H1 (cell line): ENCODE measurements at regions not wholly inside any gene's neighbourhood (a gene's known extent, or its start where the extent isn't known, plus 50 kb on each side); places are given as distances from the start of the nearest gene placed in this dataset.

Experiments used
- CTCF ChIA-PET: fragments of 300-600 bp; sonication (Branson Sonifier 250); formaldehyde crosslinking; loops from one replicate; lab custom pipeline; 2021; ENCODE audit not compliant: partially characterized antibody; lab: Charles Lee
- POLR2A ChIA-PET: fragments of 300-600 bp; sonication (Branson Sonifier 250); formaldehyde crosslinking; loops from one replicate; lab custom pipeline; 2021; ENCODE audit warnings: inconsistent platforms; ENCODE audit not compliant: partially characterized antibody; lab: Charles Lee
- DNase-seq, 2 experiments: peaks; one replicate each; pipeline versions ENCODE4 v3.0.0 to v3.0.0-alpha.2; 2010 to 2022; ENCODE audit warnings: low spot score in 2 of 2, low read depth in 1 of 2, mixed read lengths in 1 of 2
- FAIRE-seq: peaks from 2 replicates; lab custom pipeline; 2011; peaks lifted over from hg19 to GRCh38; lab: Jason Lieb, UNC
- H2AFZ ChIP-seq: 2 replicates; pipeline ENCODE4 v1.8.1; 2012; ENCODE audit warnings: low read length, inconsistent platforms
- H2AK5ac ChIP-seq: 2 replicates; pipeline ENCODE4 v1.6.1; 2013; ENCODE audit warnings: low read depth, low read length
- H2BK120ac ChIP-seq: replicated peaks from 2 replicates; pipeline ENCODE3; 2013; ENCODE audit warnings: low read depth, low read length, inconsistent platforms
- H2BK12ac ChIP-seq: 2 replicates; pipeline ENCODE4 v1.6.1; 2013; ENCODE audit warnings: low read depth, low read length
- H2BK15ac ChIP-seq: 2 replicates; pipeline ENCODE4 v1.6.1; 2013; ENCODE audit warnings: low read length
- H2BK20ac ChIP-seq: 2 replicates; pipeline ENCODE4 v1.6.1; 2013; ENCODE audit warnings: low read length
- H2BK5ac ChIP-seq: 2 replicates; pipeline ENCODE4 v1.6.1; 2013; ENCODE audit warnings: low read depth, low read length
- H3K14ac ChIP-seq: 2 replicates; pipeline ENCODE4 v1.6.1; 2013; ENCODE audit warnings: inconsistent platforms; ENCODE audit not compliant: insufficient read length
- H3K18ac ChIP-seq: 2 replicates; pipeline ENCODE4 v1.6.1; 2013; ENCODE audit warnings: low read length; ENCODE audit errors: extremely low read depth
- H3K23ac ChIP-seq: 2 replicates; pipeline ENCODE4 v1.6.1; 2013; ENCODE audit warnings: inconsistent platforms; ENCODE audit not compliant: insufficient read length
- H3K23me2 ChIP-seq: 2 replicates; pipeline ENCODE4 v1.6.1; 2013; ENCODE audit warnings: low read depth, low read length
- H3K27ac ChIP-seq: 2 replicates; pipeline ENCODE4 v1.6.1; 2011; ENCODE audit warnings: low read depth, low read length, inconsistent platforms
- H3K27me3 ChIP-seq, 4 experiments: replicated peaks in 1 of 4; 1 replicate in 1 of 4; 2 replicates in 3 of 4; pipeline versions ENCODE4 v1.6.1 to v1.8.1; 2011 to 2013; ENCODE audit warnings: low read length in 3 of 4, mild to moderate bottlenecking in 3 of 4, inconsistent platforms in 2 of 4, mixed read lengths in 2 of 4, moderate library complexity in 1 of 4; ENCODE audit not compliant: control insufficient read depth in 3 of 4, insufficient read depth in 3 of 4; ENCODE audit errors: extremely low read depth in 1 of 4
- H3K36me3 ChIP-seq, 4 experiments: 2 replicates each; pipeline versions ENCODE4 v1.6.1 to v1.8.1; 2011 to 2013; ENCODE audit warnings: mild to moderate bottlenecking in 4 of 4, low read length in 3 of 4, moderate library complexity in 2 of 4, control low read depth in 1 of 4, inconsistent platforms in 1 of 4; ENCODE audit not compliant: insufficient read depth in 4 of 4, control insufficient read depth in 2 of 4
- H3K4ac ChIP-seq: replicated peaks from 2 replicates; pipeline ENCODE3; 2013; ENCODE audit warnings: low read length, low read depth, mixed read lengths, inconsistent platforms; ENCODE audit not compliant: insufficient read length
- H3K4me1 ChIP-seq, 4 experiments: replicated peaks in 1 of 4; 1 replicate in 1 of 4; 2 replicates in 3 of 4; pipeline versions ENCODE4 v1.6.1 to v1.8.1; 2011 to 2013; ENCODE audit warnings: low read length in 3 of 4, inconsistent platforms in 2 of 4, mixed read lengths in 1 of 4; ENCODE audit not compliant: insufficient read depth in 4 of 4, control insufficient read depth in 3 of 4
- H3K4me2 ChIP-seq, 2 experiments: 2 replicates each; pipeline versions ENCODE4 v1.6.1 to v1.8.1; 2011 to 2013; ENCODE audit warnings: low read depth in 2 of 2, low read length in 2 of 2, control low read depth in 1 of 2, inconsistent platforms in 1 of 2, mild to moderate bottlenecking in 1 of 2; ENCODE audit not compliant: insufficient read depth in 1 of 2
- H3K4me3 ChIP-seq, 4 experiments: fragments of 200-600, 300-600 bp in 1 of 4; sonication (generic), shearing (Covaris generic), sonication (Bioruptor Twin) in 1 of 4; 2 replicates each; pipeline versions ENCODE4 v1.5.1 to v1.8.1; 2011 to 2016; ENCODE audit warnings: low read length in 4 of 4, low read depth in 3 of 4, control low read depth in 2 of 4, inconsistent platforms in 2 of 4, mild to moderate bottlenecking in 2 of 4, mixed read lengths in 1 of 4, moderate library complexity in 1 of 4; ENCODE audit not compliant: insufficient read depth in 2 of 4; ENCODE audit errors: extremely low read depth in 1 of 4
- H3K56ac ChIP-seq: replicated peaks from 2 replicates; pipeline ENCODE3; 2013; ENCODE audit warnings: low read depth, mild to moderate bottlenecking, mixed read lengths, low read length, inconsistent platforms; ENCODE audit not compliant: insufficient read length
- H3K79me1 ChIP-seq: 2 replicates; pipeline ENCODE4 v1.6.1; 2013; ENCODE audit warnings: low read depth, low read length, control low read depth
- H3K79me2 ChIP-seq, 2 experiments: 2 replicates each; pipeline versions ENCODE4 v1.6.1 to v1.8.1; 2012 to 2013; ENCODE audit warnings: low read length in 2 of 2, mild to moderate bottlenecking in 2 of 2, inconsistent platforms in 1 of 2; ENCODE audit not compliant: insufficient read depth in 2 of 2, control insufficient read depth in 1 of 2
- H3K9ac ChIP-seq, 4 experiments: replicated peaks in 1 of 4; 1 replicate in 1 of 4; 2 replicates in 3 of 4; pipeline versions ENCODE4 v1.6.1 to v1.8.1; 2011 to 2013; ENCODE audit warnings: low read depth in 3 of 4, low read length in 3 of 4, control low read depth in 2 of 4, mild to moderate bottlenecking in 2 of 4, moderate library complexity in 2 of 4, inconsistent platforms in 1 of 4; ENCODE audit errors: extremely low read depth in 1 of 4
- H3K9me3 ChIP-seq, 2 experiments: 2 replicates each; pipeline versions ENCODE4 v1.6.1 to v1.8.1; 2012 to 2013; ENCODE audit warnings: mild to moderate bottlenecking in 2 of 2, moderate library complexity in 2 of 2, control low read depth in 1 of 2, inconsistent platforms in 1 of 2, low read depth in 1 of 2, low read length in 1 of 2, mixed read lengths in 1 of 2; ENCODE audit not compliant: insufficient read depth in 2 of 2
- H4K20me1 ChIP-seq, 2 experiments: replicated peaks in 1 of 2; 2 replicates each; pipeline versions ENCODE3 to v1.8.1; 2011 to 2013; ENCODE audit warnings: inconsistent platforms in 2 of 2, low read length in 2 of 2, mild to moderate bottlenecking in 1 of 2; ENCODE audit not compliant: insufficient read depth in 2 of 2, control insufficient read depth in 1 of 2
- H4K5ac ChIP-seq: 2 replicates; pipeline ENCODE4 v1.6.1; 2013; ENCODE audit warnings: low read length, low read depth, mixed read lengths, inconsistent platforms; ENCODE audit not compliant: insufficient read length
- H4K8ac ChIP-seq: 2 replicates; pipeline ENCODE4 v1.8.0; 2013; ENCODE audit warnings: mild to moderate bottlenecking, moderate library complexity, low read length, inconsistent platforms; ENCODE audit not compliant: insufficient read depth; ENCODE audit errors: extremely low read depth
- H4K91ac ChIP-seq: replicated peaks from 2 replicates; pipeline ENCODE3; 2013; ENCODE audit warnings: low read length, mixed read lengths, inconsistent platforms; ENCODE audit not compliant: insufficient read length
- SIX5 ChIP-seq: IDR thresholded peaks from 2 replicates; pipeline ENCODE4 v1.6.1; 2011; ENCODE audit warnings: mild to moderate bottlenecking, low read depth, low read length
- WGBS, 2 experiments: shearing (Covaris generic) in 1 of 2; methylation state at CpG; one replicate each; pipeline versions ENCODE4 v1.1.6 to v1.1.7; 2013 to 2015; ENCODE audit warnings: low lambda C conversion rate in 2 of 2, mixed read lengths in 2 of 2, inconsistent platforms in 1 of 2, low coverage in 1 of 2, missing lambda C conversion rate in 1 of 2; ENCODE audit not compliant: insufficient replicate concordance in 2 of 2, insufficient coverage in 1 of 2, insufficient read length in 1 of 2; ENCODE audit errors: extremely low coverage in 1 of 2, missing lambda C conversion rate in 1 of 2; 5-methylcytosine and 5-hydroxymethylcytosine counted together

DNA sequence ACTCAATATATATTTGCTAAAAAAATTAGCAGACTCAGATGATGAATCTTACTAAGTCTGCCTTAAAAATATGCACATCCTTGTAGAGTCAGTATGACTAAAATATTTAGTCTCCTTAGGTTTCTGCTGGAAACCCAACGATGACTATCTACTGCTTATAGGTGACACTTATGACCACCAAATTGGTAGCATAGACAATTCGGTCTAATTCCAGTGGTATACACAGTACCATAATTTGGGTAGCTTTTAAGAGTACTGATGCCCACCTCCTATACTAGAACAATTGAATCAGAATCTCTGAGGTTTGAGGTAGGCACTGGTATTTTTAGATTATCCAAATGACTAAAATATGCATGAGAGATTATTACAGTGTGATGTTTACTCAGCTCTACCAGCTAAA, 740.8 kb upstream of the ZEB2 start:
- WGBS, 2 experiments, result 95% methylated on average over 2 of the region's 2 CpGs; no CpG with 5 or more reads in 1 of the 2 experiments
- H3K79me1 ChIP-seq, result no peaks in the 10 kb centered on the region
- H2AFZ ChIP-seq, result no peak overlapping the region
- H2BK5ac ChIP-seq, result no peak overlapping the region
- no peaks in the 10 kb centered on the region for H3K36me3 ChIP-seq
- no peak overlapping the region for H2BK15ac ChIP-seq
- no peak overlapping the region for H3K27ac ChIP-seq
- FAIRE-seq (no peak), DNase-seq (no peak)
- no peaks in the 10 kb centered on the region for H3K27me3 ChIP-seq
- no peak overlapping the region for H3K14ac ChIP-seq
- no peak overlapping the region for H3K18ac ChIP-seq
- no peak overlapping the region for H3K4me3 ChIP-seq
- H2AK5ac ChIP-seq, result no peak overlapping the region
- H4K20me1 ChIP-seq, result no peaks in the 10 kb centered on the region
- no peak overlapping the region for H3K23ac ChIP-seq
- no peaks in the 10 kb centered on the region for H3K9me3 ChIP-seq
- H4K91ac ChIP-seq, result no peak overlapping the region
- H2BK20ac ChIP-seq, result no peak overlapping the region
- no peak overlapping the region for H2BK120ac ChIP-seq
- no peaks in the 10 kb centered on the region for H3K23me2 ChIP-seq
- no peak overlapping the region for H3K4me2 ChIP-seq
- no peaks in the 10 kb centered on the region for H3K79me2 ChIP-seq
- H3K56ac ChIP-seq, result no peak overlapping the region
- no peak overlapping the region for H2BK12ac ChIP-seq
- H3K9ac ChIP-seq, result no peak overlapping the region
- POLR2A ChIA-PET, result no interaction called here
- no peaks in the 10 kb centered on the region for H3K4me1 ChIP-seq
- no peak overlapping the region for H4K8ac ChIP-seq
- no peak overlapping the region for H4K5ac ChIP-seq
- H3K4ac ChIP-seq, result no peak overlapping the region
- CTCF ChIA-PET, result no interaction called here
- TF ChIP-seq SIX5, result no peak
